Heart right ventricle (tissue), 16 donors: ENCODE measurements at regions not wholly inside any gene's neighbourhood (a gene's known extent, or its start where the extent isn't known, plus 50 kb on each side); places are given as distances from the start of the nearest gene placed in this dataset.

ENCODE experiments used
- ATAC-seq, 8 donors: fragments of 200-7000 bp; cut with Tn5 transposase; one replicate each; pipeline ENCODE4 v1.9.1; 2020; ENCODE audit warnings: mild to moderate bottlenecking in 8 of 8, moderate library complexity in 8 of 8, moderate number of reproducible peaks in 1 of 8
- DNase-seq, 2 donors: peaks; one replicate each; pipeline ENCODE4 v3.0.0-alpha.2; 2020
- H3K27ac ChIP-seq, 10 donors: fragments of 200-600 bp; sonication (generic) in 2 of 10; one replicate each; pipeline versions ENCODE4 v1.5.0 to v1.8.0; 2020 to 2022; ENCODE audit warnings: mild to moderate bottlenecking in 3 of 10
- H3K27me3 ChIP-seq, 7 donors: fragments of 200-600 bp; one replicate each; pipeline ENCODE4 v1.8.0; 2021 to 2022; ENCODE audit warnings: mild to moderate bottlenecking in 2 of 7
- H3K36me3 ChIP-seq, 9 donors: fragments of 200-600 bp; sonication (generic) in 1 of 9; one replicate each; pipeline versions ENCODE4 v1.5.0 to v1.8.0; 2020 to 2022; ENCODE audit warnings: mild to moderate bottlenecking in 2 of 9
- H3K4me1 ChIP-seq, 9 donors: fragments of 200-600 bp; sonication (generic) in 1 of 9; one replicate each; pipeline versions ENCODE4 v1.5.0 to v1.8.0; 2020 to 2022; ENCODE audit warnings: mild to moderate bottlenecking in 4 of 9
- H3K4me3 ChIP-seq, 10 donors: fragments of 200-600 bp; sonication (generic) in 2 of 10; one replicate each; pipeline versions ENCODE4 v1.5.0 to v1.8.0; 2020 to 2022; ENCODE audit warnings: mild to moderate bottlenecking in 7 of 10, moderate library complexity in 2 of 10
- H3K9me3 ChIP-seq, 11 donors: fragments of 200-600 bp in 10 of 11; sonication (generic) in 2 of 11; one replicate each; pipeline versions ENCODE4 v1.5.0 to v1.8.0; 2013 to 2022; ENCODE audit warnings: mild to moderate bottlenecking in 2 of 11, control low read depth in 1 of 11, moderate library complexity in 1 of 11
- WGBS, 2 donors: extraction: QIAGEN DNeasy Blood & Tissue Kit; methylation state at CpG; one replicate each; pipeline ENCODE4 v1.1.7; 2013; ENCODE audit warnings: inconsistent platforms in 1 of 2; 5-methylcytosine and 5-hydroxymethylcytosine counted together
- intact Hi-C, 10 donors: fragments of 100-400 bp; cut with DNase I; formaldehyde crosslinking; loops; one replicate each; pipeline versions ENCODE4 v1.11.1 to v1.14.2; 2022
- TF ChIP-seq, protein P1 (sequence below), 9 donors: fragments of 200-600 bp; sonication (generic) in 2 of 9; IDR thresholded peaks; one replicate each; pipeline versions ENCODE4 v1.5.0 to v1.8.0; 2021 to 2022; ENCODE audit warnings: antibody characterized with exemption in 9 of 9, mild to moderate bottlenecking in 5 of 9, moderate library complexity in 1 of 9
- donor health status: Arrhythmogenic right ventricular cardiomyopathy.
- donor health status: ischemic (EF 13 %, LVEDD 7.1; RV severe dilation, severe dysfunction).
- donor health status: healthy with polysubstance abuse.
- donor health status: DM: no; HTN: yes; CAD: no.
- donor health status: DM: no; HTN: no; CAD: no.
- donor health status: ischemic (EF 25% LVEDD 6.9; RV normal size, moderate dysfunction).
- donor health status: ischemic (EF 25% LVEDD 5.7; RV mildly dilated, moderate dysfunction).
- donor health status: healthy.
- donor health status: DM: yes; HTN: yes; CAD: no.
- donor health status: Ischemic cardiomyopathy.
- donor health status: ischemic (EF 35%, LVEDD 5.7; RV mildly dilated, moderate dysfunction).
- donor health status: nonischemic (EF 11% LVEDD 7.7; RV severe dilation, severe dysfunction).
- donor health status: DM: yes; HTN: yes; CAD: no.
- donor health status: PGD.
- donor health status: ischemic (EF 29% LVEDD 5.4; RV normal size, mild dysfunction).
- donor health status: nonischemic (EF 23%, LVEDD 6.1; RV moderate dilation, normal function).

DNA sequence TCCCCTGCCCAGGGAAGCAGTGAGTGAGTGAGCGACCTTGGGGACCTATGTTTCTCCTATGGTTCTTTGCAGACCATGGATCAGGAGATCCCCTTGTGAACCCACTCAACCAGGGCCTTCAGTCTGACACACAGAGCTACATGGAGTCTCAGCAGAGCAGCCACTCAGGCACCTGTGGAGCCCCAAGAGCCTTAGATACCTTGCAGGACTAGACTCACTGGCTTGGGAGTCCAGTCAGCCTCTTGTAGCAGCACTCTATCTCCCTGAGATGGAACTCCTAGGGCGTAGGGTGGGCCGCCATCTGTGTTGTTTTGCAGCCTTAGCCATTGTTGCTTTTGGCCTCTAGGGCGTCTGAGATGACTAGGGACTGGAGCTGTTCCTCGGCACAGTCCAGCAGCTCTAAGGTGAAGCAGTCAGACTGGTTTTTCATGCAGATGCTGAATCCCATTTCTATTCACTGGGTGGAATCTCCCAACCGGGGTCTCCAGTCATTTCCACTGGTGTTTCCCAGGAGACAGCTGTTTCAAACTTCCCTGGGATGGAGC is 284.6 kb upstream of the RPS23 start:
- H3K4me3 ChIP-seq, result no peak overlapping the region
- H3K9me3 ChIP-seq, result peaks cover 0 to 8% (median 0%) of the 10 kb centered on the region in 11 donors
- DNase-seq, result no peak
- intact Hi-C loops, result no loop called here
- H3K27me3 ChIP-seq, result no peaks in the 10 kb centered on the region
- H3K4me1 ChIP-seq, result no peaks in the 10 kb centered on the region
- no peaks in the 10 kb centered on the region for H3K36me3 ChIP-seq
- ATAC-seq, result no peak
- H3K27ac ChIP-seq, result no peak overlapping the region
- TF ChIP-seq, protein P1, sequence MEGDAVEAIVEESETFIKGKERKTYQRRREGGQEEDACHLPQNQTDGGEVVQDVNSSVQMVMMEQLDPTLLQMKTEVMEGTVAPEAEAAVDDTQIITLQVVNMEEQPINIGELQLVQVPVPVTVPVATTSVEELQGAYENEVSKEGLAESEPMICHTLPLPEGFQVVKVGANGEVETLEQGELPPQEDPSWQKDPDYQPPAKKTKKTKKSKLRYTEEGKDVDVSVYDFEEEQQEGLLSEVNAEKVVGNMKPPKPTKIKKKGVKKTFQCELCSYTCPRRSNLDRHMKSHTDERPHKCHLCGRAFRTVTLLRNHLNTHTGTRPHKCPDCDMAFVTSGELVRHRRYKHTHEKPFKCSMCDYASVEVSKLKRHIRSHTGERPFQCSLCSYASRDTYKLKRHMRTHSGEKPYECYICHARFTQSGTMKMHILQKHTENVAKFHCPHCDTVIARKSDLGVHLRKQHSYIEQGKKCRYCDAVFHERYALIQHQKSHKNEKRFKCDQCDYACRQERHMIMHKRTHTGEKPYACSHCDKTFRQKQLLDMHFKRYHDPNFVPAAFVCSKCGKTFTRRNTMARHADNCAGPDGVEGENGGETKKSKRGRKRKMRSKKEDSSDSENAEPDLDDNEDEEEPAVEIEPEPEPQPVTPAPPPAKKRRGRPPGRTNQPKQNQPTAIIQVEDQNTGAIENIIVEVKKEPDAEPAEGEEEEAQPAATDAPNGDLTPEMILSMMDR (IDR thresholded peaks at IDR 0.05), result no peak
- 95% methylated on average over 6 of the region's 6 CpGs for WGBS, 2 donors

DNA sequence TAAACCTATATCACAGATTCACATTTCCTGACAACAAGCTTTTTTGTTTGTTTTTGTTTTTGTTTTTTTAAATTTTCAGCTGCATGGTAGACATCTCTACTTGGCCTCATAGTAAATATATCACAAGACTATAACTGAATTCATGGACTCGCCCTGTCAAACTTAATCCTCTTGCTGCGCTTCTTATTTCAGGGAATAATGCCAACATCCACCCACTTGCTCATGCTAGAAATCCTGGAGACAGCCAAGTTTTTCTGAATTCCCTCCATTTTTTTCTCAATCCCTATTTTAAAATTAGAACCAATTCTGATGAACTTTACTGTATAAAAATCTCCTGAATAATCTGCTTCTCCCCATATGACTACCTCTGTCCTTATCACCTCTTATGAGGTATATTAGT is 283.6 kb upstream of the RPS23 start:
- DNase-seq (no peak), ATAC-seq (no peak)
- no peaks in the 10 kb centered on the region for H3K4me1 ChIP-seq
- no peaks in the 10 kb centered on the region for H3K36me3 ChIP-seq
- H3K4me3 ChIP-seq, result no peak overlapping the region
- TF ChIP-seq, protein P1 (IDR thresholded peaks at IDR 0.05), result no peak
- H3K27ac ChIP-seq, result no peak overlapping the region
- H3K9me3 ChIP-seq, result peaks cover 0 to 12% (median 0%) of the 10 kb centered on the region in 11 donors
- WGBS, 2 donors, result 72 to 73% methylated on average over 2 of the region's 2 CpGs
- no peaks in the 10 kb centered on the region for H3K27me3 ChIP-seq
- intact Hi-C loops, result no loop called here

DNA sequence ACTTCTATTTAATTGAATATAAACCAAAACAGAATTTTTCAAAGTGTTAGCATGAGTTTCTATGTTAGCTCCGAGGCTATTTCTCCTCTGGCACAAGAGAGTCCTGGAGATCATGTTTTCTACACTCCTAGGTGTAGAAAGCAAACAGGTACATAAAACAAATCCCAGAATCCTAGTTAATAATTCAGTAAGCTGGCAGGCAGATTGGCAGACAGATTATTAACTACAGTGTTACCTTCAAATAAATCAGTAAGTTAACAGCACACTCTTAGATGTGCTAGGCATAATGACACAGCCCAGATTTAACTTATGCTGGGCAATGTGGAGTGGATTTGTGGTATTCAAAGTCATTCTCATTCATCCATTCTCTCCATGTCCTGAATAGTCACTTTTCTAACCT is 282.8 kb upstream of the RPS23 start:
- 58 to 73% methylated on average over 1 of the region's 1 CpG for WGBS, 2 donors

DNA sequence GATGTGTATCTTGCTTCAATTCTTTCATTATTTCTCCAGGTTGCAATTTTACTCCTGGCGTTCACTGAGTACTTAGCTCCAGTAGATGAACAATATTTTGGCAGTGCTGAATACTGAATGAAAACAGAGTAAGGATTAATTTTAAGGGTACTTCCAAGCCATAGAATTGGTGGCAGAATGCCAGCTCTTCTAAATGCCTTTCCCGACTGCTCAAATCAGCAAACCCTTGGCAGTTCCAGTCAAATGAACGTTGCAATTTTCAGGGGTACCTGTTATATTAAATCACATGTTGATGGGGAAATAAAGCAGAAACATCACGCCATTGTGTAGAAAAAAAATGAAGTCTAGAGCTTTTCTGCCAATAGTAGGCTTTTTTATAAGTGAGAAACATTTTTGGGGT is 282.4 kb upstream of the RPS23 start:
- H3K4me1 ChIP-seq, result no peaks in the 10 kb centered on the region
- ATAC-seq (no peak), DNase-seq (no peak)
- H3K27ac ChIP-seq, result no peak overlapping the region
- H3K9me3 ChIP-seq, result peaks cover 0 to 12% (median 0%) of the 10 kb centered on the region in 11 donors
- H3K27me3 ChIP-seq, result no peaks in the 10 kb centered on the region
- TF ChIP-seq, protein P1 (IDR thresholded peaks at IDR 0.05), result no peak
- no peak overlapping the region for H3K4me3 ChIP-seq
- no peaks in the 10 kb centered on the region for H3K36me3 ChIP-seq
- intact Hi-C loops, result no loop called here
- 63 to 69% methylated on average over 4 of the region's 4 CpGs for WGBS, 2 donors

More for the DNA sequence above, 282.8 kb upstream of the RPS23 start:
- Histone ChIP-seq H3K27ac (no peak overlapping the region), H3K27me3 (no peaks in the 10 kb centered on the region), H3K9me3 (peaks cover 0 to 12% (median 0%) of the 10 kb centered on the region in 11 donors), H3K36me3 (no peaks in the 10 kb centered on the region), H3K4me1 (no peaks in the 10 kb centered on the region), H3K4me3 (no peak overlapping the region)
- DNase-seq (no peak), ATAC-seq (no peak)
- intact Hi-C loops, result no loop called here
- TF ChIP-seq, protein P1 (IDR thresholded peaks at IDR 0.05), result no peak
